Islet precursor cell (in vitro differentiated cells): ENCODE measurements at regions not wholly inside any gene's neighbourhood (a gene's known extent, or its start where the extent isn't known, plus 50 kb on each side); places are given as distances from the start of the nearest gene placed in this dataset.

ENCODE experiments used
- DNase-seq: peaks from one replicate; pipeline ENCODE4 v3.0.0-alpha.2; 2018

GRCh38 chr4:77538144-77538543, 67.5 kb upstream of the CXCL13 start:
- no peak for DNase-seq

GRCh38 chr4:77538574-77539157, 67.0 kb upstream of the CXCL13 start:
- DNase-seq: no peak
